ENCODE measurements at regions not wholly inside any gene's neighbourhood (a gene's known extent, or its start where the extent isn't known, plus 50 kb on each side); places are given as distances from the start of the nearest gene placed in this dataset.
"Not testable (repeated sequence)": the region's sequence is repeated elsewhere in the genome, so short reads cannot be mapped to it uniquely, and the experiment has no call there.

DNA sequence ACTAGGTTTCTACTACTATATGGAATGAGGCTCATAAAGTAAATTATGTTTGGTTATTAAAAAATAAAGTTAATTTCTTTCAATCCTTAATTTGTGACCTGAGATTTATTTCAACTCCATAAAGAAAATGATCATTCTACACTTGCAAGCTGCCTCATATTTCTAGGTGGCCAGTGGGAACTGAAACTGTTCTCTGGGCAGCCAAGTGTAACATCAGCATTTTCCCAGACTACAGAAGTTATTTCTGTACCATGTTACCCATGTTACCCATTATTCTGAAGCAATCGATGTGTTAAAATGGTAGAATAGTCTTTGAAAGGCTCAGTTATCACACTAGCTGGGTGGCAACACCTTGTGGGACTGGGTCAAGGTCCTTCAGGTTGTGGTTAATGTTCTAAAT lies 139.3 kb upstream of the FBXO11 start:
- no peak for DNase-seq

DNA sequence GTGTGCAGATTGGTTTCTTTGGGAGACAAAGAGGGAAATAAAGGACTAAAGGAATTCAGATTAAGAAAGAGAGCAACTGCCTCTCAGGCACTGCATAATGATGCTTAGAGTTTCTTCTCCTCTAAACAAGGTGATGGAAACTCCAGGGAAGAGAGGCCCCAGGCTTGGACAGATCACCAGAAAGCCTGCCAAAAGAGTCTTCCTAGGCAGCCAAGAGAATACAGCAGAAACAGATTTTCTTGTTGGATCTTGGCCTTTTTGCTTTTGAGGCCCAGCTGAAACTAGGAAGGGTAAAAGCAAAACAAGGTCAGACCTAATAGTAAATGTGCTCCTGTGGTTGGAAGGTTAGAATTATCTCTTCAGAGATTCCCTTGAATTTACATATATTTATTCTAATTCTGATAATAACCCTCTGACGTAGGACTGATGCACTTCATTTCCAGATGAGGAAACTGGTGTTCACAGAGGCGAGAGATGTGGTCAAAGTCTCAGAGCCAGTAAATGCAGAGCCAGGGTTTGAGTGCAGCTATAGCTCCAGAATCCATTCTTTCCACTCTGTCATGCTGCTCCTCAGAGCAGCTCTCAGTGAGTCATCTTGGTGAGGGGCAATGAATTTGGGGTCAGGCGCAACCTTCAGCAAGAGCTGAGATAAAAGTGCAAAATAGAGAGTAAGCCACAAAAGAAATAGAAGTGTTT lies 142.3 kb upstream of the FBXO11 start:
- no peak for DNase-seq

DNA sequence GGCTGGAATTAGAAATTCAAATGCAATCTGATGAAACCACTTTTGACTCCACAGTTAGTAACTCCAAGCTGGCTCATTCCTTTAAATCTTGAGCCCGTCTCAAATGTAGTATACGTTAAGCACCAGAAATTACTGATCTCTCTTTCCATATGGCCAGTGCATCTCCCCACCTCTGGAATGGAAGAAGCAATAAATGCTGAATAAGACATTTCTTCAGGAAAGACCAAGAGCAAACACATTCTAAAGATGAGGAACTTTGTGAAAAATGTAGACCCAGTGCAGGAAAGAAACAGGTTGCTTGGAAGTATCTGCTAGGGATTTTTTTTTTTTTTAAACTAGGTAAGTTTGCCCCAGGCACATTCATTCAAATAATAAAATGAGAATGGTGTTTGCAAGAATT lies 143.1 kb upstream of the FBXO11 start:
- DNase-seq, result no peak

DNA sequence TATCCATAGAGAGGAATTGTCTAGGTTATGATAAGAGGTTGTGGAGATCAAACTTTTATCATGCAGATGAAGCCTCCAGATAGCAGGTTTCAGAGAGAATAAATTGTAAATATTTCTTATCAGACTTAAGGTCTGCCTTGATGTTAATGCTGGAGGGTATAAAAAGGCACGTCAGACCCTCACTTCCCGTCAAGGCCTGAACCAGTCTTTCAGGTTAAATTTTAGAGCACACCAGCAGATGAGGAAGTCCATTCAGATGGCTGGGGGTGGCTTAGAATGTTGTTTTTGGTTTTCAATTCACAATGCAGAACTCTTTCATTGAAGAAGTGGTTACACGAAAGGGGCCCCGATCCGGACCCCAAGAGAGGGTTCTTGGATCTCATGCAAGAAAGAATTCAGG lies 144.4 kb upstream of the FBXO11 start:
- DNase-seq, result no peak

DNA sequence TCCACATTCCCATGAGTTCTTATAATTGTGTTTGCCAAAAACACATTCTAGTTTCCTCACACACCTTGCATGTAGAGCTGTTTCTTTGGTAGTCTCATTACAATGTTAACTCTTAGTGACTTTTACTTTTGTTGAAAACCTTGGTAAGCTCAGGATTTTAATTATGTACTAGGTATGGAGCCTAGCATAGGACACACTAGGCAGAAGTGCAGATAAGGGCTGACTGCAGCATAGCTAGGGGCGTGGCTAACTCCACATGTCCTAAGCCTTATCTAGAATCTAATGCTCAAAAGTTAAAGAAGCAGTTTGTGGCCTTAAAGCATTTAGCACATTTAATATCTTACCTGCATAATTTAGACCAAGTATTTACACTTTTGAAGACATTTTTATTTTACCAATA lies 153.7 kb upstream of the FBXO11 start:
- DNase-seq, result no peak

DNA sequence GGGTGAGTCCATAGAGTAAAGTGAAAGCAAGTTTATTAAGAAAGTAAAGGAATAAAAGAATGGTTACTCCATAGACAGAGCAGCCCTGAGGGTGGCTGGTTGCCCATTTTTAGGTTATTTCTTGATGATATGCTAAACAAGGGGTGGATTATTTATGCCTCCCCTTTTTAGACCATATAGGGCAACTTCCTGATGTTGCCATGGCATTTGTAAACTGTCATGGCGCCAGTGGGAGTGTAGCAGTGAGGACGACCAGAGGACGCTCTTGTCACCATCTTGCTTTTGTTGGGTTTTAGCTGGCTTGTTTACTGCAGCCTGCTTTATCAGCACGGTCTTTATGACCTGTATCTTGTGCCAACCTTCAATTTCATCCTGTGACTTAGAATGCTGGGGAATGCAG lies 155.4 kb upstream of the FBXO11 start:
- DNase-seq, result not testable (repeated sequence)

DNA sequence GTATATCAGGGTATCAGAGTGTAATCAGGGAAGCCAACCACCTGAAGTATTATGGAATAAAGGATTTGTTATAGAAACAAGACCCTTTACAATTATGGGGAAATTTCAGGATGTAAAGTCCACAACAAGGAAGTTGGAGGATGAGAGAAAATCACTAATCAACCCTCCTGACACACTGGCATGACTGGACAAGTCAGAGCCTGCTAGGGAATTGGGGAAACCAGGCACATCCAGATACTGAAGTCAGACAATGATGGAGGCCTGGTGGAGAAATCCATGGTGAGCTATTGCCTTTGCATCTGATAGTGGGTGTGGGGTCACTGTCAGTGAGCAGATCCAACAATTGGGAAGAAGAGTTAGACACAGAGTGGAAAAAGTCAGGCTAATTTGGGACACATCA lies 158.8 kb upstream of the FBXO11 start:
- no peak for DNase-seq

DNA sequence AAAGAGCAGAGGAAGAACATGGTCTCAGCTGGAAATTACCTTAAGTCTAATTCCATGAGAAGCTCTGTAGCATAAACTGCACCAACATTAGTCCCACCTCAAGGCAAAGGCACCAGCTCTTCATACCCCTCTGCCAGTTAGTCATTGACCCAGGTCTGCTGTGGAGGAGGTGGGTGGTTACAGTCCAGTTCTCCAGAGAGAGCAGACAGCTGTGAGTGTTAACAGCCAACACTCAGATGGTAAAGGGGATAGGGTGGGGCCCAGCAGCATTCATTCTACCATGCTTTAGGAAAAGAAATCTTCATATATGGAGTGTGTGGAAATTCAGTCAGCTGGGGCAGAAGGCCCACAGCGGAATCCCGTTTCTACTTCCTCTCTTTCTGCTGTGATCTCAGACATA lies 159.7 kb upstream of the FBXO11 start:
- DNase-seq, result no peak

DNA sequence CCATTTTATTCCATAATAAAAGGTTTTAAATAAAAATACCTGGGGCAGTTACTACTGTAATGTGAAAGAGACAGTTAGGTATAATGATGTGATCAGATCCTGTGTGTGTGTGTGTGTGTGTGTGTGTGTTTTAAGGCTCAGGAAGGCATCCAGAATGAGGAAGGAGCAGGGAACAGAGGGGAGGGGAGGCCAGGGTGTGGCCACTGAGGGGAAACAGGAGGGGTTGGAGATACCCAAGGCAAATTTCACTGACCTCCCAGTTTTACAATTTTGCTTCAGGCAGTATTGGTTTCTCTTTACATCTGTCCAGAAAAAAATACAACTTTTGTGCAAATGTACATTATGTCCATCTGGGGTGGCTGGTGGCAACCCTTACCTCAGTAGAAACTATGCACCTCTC lies 163.5 kb upstream of the FBXO11 start:
- no peak for DNase-seq

DNA sequence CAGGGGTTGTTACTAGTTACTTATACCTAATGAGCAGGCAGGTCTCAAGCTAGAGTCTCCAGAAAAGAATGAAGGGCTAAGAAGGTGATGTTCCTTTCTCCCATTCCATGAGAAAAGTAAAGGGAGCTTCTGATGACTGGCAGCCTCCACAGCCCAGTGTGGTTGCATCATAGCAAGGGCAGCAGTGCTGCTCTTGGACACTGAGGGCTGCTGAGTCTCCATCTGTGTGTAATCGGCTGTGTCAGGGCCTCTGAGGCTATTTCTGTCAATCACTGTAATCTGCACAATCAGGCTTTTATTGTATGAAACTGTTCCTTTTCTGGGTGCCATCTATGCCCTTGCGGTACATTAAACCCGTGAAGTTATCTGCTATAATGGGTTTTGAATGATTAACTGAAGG lies 164.1 kb upstream of the FBXO11 start:
- no peak for DNase-seq

DNA sequence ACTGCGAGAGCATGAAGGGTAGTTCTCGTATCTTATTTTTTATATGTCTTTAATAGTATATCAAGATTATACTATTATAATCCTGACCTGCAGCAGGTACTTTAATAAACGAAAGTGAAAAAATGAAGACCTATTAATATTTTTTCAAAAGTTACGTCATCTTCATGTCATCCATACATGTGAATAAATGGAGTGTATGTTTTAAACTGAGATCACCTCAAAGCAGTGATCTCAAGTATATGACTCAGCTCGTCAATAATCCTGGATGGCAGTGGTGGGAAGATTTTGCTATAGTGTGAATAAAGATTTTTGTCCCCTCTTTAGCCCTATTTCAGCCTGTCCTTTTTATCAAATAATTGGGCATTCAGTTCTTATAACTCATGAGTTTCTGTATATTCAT lies 166.3 kb upstream of the FBXO11 start:
- DNase-seq, result no peak

DNA sequence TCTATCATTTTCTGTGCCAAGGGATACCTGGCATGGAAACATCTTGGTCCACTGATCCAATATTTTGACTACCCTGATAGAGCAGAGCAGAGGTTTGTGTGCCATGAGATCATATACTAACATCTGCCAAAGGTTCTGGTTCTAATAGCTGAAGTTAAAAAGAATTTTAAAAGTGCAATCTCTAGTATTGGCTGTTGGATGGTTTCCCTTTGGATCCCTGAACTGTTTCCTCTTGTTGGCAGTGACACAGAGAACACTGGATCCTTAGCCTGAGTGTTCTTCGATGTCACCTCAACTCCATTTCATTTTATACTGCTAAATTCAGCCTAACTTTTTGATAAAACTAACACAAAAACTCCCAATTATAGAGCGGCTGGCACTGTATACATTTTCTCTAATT lies 169.3 kb upstream of the FBXO11 start:
- DNase-seq, result no peak

DNA sequence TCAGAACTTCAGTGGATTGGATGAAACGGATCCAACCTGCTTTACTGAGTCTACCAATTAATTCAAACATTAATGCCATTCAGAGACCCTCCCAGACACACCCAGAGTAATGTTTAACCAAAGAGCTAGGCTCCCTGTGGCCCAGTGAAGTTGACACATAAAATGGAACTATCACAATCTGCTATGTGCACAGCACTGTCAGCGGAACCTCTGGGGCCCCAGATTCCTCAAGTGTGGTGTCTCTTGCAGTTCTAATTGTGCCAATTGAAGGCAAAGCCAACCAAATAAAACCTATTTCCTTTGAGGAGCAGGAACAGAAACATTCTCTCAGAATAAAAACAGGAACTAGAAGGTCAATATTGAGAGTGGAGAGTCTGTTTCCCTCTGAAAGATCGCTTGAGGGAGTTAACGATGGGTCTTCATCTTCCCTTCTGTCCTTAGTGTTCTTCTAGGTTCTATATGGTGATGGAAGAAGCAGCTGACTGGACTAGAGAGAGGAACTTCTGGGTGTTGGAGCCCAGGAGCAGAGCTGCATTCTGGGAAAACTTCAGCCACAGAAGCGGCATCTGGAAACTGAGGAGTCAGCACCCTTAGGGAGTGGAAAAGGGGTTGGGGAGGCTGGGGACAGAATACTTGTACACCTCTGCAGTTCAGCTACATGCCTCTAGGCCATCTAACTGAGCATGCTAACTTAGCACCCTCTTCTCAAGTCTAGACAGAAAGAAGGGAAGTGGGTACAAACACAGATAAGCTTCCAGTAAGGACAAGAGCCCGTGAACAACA lies 174.4 kb upstream of the FBXO11 start:
- DNase-seq, result no peak

DNA sequence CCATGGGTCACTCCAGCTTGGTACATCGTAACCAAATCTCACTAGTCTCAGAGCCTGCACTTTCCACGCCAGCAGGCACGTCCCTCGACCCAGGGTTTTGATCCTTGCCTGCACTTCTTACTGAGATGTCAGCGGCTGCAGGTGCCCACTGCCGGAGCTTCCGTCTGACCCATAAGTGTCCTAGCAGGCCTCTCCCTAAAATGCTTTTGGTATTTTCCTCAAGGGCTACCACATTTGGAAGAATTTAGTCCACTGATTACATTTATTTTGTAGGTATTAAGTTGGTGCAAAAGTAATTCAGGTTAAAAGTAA lies 175.0 kb upstream of the FBXO11 start:
- DNase-seq, result no peak

DNA sequence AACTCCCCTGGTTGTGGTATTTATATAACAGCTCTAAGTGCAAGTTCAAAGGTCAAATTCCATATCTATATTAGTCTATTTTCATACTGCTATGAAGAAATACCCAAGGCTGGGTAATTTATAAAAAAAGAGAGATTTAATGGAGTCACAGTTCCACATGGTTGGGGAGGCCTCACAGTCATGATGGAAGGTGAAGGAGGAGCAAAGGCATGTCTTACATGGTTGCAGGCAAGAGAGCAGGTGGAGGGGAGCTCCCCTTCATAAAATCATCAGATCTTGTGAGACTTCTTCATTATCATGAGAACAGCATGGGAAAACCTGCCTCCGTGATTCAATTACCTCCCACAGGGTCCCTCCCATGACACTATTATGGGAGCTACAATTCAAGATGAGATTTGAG lies 179.6 kb upstream of the FBXO11 start:
- no peak for DNase-seq

DNA sequence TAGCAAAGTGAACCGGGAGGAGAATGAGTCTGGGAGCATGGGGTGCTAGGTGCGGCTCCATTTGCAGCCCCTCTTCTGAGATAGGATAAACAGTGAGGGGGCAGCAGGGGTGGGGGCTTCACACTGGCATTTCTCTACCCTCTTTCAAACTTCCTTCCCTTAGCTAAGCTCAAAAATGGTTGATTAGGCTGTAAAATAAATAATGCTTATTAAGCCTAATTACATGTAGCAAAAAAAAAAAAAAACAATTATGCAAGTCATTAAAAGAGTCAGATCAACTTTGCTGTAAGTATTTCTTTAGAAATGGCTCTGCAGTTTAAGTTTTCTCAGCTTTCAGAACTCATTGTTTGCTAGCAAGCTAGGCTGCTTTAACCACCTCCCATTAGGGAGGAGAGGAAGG lies 182.7 kb upstream of the FBXO11 start:
- DNase-seq, result no peak

DNA sequence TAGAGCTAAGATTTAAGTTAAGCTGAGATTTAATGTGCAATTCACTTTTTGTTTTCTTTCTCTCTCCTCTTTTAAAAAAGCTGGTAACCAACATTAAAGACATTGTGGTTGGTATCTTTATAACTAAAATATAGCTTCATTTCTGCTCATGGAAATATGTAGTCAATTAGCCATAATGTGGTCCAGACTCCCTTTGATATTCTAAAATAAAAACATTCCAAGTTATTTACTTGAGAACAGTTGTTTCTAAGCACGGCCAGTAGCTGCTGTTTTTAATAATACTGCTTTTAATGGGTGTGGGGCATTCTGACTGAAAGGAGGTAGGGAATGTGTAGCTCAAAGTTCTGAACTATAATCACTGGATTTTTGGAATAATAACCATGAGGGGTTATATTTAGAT lies 183.3 kb upstream of the FBXO11 start:
- DNase-seq, result no peak

DNA sequence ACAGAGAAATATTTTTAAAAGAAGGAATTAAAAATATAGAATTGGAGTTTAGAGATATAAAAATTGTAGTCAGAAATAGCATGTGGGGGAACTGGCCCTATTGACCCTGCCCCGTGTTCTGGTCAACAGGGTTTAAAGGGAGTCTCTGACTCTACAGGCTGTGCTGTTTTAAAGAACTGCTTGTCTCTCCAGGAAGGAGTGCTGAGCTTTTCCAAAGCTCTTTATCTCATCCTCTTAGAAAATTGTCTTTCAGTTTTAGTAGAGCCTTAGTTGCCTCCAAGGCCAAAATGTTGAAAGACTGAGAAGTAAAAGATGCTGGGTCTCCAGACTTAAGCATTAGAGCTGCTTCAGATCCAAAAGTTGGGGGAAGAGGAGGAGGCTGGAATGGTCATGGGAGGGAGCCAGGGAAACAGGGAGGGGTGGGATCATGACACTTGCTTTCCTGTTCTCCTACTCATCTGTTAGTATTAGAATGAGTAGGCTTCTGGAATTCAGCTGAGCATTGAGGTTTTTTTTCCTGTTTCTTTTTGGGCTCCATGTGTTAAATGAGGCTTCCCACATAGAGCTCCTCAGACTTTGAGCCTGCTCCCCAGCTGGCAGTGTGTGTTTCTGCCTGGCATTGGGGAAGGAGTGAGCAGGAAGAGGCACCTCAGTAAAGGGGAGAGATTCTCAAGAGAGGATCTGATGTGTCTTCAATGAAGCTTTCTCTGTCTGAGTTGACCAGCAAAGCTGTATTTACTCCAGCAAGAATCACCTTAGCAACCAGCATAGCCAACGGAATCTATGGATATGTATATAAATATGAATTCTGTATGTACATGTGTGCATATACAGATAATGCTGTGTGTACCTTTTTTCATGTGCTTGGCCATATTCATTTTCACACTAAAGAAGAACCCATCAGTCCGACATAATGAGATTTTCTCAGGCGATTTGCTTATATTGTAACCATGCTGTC lies 186.8 kb upstream of the FBXO11 start:
- DNase-seq, result no peak

DNA sequence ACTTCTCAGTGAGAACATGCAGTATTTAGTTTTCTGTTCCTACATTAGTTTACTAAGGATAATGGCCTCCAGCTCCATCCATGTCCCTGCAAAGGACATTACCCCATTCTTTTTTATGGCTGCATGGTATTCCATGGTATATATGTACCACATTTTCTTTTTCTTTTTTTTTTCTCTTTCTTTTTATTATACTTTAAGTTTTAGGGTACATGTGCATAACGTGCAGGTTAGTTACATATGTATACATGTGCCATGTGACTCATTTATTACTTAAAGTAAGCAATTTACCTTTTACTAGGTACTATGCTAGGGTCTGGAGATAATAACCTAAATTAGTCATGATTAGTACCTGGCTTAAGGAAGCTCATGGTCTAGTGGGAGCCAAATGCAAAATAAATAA lies 190.5 kb upstream of the FBXO11 start:
- not testable (repeated sequence) for DNase-seq

DNA sequence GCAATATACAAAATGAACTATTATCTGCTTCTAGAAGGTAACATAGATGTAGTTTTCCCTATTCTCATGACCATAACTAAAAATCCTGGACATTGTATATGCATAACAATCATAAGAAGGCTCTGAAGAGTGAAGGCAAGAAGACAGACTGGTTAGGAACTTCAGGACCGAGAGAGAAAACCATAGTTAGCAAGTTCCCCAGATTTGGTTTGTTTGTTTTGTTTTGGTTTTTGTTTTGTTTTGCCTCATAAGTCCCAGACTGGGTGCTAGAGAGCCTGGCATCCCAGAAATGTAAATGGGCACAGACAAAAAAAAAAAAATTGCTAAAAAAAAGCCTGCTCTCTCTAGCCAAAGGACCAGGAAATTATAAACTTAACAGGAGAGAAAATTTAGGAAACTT lies 192.2 kb upstream of the FBXO11 start:
- DNase-seq, result no peak

DNA sequence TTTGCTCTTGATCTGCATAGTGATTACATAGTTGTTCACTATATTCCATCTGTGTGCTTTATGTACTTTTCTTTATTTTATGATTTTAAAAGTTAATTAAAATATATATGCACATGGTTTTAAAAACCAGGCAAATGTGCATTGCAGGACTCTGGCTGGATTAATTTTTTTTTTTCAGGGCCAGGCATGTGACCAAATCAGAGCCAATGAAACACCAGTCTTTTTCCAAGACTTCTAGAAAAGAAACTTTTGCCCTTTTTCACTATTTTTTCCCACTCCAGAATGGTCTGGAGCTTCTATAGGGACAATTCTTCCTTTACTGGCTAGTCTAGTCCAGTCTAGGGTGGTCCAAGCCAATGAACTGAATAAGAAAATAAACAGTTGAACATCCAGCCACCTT lies 198.1 kb upstream of the FBXO11 start:
- DNase-seq, result no peak

DNA sequence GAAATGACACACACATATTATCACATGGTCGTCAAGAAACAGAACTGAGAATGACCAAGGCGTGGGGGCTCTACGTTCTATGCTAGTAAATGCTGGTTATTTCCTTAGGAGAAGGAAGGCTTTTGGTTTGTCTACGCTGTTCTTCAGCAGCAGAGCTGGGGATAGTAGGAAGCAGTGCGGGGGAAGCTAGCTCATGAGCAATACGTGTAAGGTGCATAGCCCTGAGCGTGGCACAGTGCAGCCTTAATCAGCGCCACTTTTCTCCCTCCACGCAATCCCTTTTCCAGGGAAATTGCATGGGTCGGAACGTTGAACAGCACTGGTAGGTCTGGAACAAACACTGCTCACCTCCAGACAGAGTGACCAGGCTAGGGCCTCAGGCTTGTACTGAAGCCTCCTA lies 199.6 kb upstream of the FBXO11 start:
- DNase-seq, result no peak

DNA sequence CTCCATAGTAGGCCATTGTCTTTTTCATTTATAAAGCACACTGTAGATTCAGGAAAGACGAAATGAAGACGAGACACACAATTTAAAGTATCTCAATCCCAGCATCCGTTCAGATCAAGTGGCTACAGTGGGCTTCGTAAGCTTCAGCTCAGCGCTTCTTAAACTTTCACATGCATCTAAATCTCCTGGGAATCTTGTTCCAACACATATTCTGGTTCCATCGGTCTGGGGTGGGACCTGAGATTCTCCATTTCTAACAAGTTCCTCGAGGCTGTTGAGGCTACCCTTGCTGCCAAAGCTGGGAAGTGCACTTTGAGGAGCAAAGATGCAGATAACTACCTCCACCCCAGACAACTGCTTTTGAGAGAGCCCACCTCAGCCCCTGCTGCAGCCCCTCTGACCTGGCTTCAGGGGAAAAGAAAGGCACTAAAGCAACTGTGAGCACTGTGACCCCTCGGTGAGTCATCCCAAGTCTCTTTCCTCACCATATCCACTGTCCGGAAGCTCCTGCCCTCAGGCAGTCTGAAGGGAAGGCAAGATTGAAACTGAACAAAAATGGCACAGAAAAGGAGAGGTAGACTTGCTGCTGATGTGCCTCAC lies 201.1 kb upstream of the FBXO11 start:
- no peak for DNase-seq

DNA sequence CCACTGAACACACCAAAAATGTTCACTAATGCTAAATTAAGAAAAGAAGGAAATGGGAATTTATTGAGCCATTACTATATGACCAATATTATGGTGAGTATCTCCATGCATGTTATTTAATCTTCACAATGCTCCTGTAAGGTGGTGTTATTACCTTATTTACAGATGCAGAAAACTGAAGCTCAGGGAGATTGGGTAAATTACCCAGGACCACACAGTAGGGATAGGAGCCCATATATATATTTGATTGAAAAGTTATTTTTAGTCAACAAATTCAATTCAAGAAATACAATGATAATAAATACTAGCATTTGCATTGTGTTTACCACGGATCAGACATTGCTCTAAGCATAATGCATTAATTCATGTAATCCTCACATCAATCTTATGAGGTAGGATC lies 202.2 kb upstream of the FBXO11 start:
- no peak for DNase-seq
